GM18867 (cell line): ENCODE measurements at regions not wholly inside any gene's neighbourhood (a gene's known extent, or its start where the extent isn't known, plus 50 kb on each side); places are given as distances from the start of the nearest gene placed in this dataset.
"Not testable (repeated sequence)": the region's sequence is repeated elsewhere in the genome, so short reads cannot be mapped to it uniquely, and the experiment has no call there.

Source experiments
- ATAC-seq: cut with Tn5 transposase; IDR thresholded peaks from one replicate; pipeline ENCODE4 v1.9.1; 2021; ENCODE audit warnings: mild to moderate bottlenecking, moderate library complexity; ENCODE audit not compliant: unreplicated experiment

DNA sequence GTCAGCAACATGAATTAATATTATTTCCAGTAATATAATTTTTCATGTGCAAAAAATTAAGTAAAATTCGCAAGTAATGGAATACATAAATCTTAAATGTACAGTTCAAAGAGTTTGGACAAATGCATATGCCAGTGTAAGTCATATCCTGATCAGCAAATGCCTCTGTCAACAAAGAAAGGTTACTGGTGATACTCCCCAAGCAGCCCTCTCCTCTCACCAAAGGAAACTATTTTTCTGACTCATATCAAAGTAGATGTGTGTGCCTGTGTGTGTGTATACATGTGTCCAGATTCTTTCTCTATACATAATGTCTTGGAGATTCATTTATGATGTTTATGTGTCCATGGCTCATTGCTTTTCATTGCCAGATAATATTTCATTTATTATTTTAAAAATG lies 1035.0 kb downstream of the SLC16A7 start:
- no peak for ATAC-seq

DNA sequence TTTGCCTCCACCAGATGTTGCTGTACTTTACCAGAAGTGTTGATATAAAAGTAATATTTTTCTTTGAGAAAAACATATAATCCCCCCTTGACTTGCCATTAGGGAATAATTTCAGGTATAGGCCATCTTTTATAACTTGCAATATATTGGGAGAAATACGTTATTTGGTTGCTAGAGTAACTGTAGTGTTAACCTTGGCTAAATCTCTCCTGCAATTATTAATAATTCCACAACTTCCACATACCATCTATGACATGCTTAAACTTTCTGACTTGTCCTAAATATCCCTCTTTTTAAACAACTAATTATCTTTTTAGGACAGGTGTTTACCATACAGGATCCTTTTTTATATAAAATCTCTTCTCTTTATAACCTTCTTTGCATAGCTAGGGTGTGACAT lies 1048.2 kb downstream of the SLC16A7 start:
- no peak for ATAC-seq

DNA sequence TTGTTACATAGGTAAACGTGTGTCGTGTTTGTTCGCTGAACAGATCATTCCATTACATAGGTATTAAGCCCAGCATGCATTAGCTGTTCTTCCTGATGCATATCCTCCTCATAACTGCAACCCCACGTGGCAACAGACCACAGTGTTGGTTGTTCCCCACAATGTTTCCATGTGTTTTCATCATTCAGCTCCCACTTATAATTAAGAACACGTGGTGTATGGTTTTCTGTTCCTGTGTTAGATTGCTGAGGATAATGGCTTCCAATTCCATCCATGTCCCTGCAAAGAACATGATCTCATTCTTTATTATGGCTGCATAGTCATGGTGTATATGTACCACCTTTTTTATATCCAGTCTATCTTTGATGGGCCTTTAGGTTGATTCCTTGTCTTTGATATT lies 1071.1 kb downstream of the SLC16A7 start:
- no peak for ATAC-seq

DNA sequence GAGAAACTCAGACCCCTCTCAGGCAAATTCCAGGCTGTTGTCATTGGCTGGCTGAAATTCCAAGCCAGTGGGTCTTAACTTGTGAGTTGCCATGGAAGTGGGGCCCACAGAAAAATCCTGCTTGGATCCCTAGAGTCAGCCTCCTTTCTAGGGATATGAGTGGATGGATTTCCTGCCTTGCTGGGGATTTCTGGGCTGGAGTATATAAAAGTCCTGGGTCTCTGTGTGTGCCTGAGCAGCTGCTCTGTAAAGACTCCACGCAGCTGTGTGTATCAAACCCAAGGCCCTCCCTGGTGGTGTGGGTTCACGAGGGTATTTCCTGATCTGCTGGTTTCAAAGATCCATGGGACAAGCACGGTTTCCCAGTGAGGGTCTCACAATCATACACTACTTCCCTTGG lies 1077.1 kb downstream of the SLC16A7 start:
- no peak for ATAC-seq

DNA sequence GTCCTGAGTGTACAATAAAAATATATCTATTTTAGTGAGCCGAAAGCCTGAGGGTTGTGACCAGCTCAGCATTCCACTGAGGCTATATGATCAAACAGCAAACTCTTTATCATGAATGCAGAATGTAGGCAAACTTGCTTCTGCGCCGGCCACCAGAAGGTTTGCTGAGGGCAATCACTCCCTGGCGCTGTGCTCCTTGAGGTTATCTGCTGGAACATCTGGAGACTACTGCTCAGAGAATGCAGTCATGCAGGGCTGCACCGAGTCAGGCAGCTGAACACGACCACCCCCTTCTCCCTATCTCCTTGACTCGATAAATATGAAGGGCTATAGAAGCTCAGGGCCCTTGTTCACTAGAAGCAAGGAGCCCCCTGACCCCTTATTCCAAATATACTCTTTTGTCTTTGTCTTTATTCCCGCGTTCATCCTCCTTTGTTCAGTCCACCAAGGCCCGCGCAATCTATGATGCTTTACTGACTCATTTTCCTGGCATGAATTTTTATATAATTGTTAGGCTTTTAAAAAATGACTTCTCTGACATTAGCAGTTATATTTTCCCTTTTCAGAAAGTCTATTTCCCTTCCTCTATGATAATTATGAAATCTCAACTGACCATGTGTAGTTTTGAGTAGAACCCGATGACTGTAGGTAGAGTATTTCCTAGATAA lies 1089.3 kb downstream of the SLC16A7 start:
- ATAC-seq: no peak

DNA sequence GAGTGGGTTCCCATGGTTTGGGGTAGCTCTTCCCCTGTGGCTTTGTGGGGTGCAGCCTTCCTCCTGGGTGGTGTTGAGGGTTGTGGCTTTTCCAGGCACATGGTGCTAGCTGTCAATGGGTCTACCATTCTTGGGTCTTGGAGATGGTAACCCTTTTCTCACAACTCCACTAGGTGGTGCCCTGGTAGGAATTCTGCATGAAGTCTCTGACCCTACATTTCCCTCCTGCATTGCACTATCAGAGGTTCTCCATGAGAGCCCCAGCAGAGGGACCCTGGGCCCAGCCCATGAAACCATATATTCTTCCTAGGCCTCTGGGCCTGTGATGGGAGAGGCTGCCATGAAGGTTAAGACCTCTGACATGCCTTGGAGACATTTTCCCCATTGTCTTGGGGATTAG lies 1093.3 kb downstream of the SLC16A7 start:
- ATAC-seq: no peak

DNA sequence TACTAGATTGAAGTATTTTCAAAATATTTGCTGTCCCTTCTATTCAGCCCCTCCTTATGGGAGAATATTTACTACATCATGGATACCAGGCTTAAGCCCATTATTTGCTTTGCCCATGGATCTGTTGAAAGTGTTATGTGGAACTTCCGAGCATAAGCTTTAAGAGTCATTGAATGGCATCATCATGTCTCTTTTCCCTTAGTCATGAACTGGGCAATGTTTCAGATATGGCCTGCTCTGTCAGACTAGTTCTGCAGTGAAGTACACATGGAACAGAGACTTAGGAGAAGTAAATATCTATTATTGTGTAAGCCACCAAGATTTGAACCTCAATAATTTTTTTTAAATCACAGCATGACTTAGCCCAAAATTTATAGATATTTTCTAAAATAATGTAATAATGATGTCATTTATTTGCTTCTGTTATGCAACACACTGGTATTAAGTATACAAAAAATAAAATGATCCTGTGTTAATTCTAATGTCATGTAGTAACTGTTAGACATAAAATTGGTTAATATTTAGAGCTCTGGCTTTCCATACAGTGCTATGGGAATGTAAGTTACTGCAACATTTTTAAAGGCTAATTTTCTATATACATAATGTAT lies 1097.3 kb downstream of the SLC16A7 start:
- no peak for ATAC-seq

DNA sequence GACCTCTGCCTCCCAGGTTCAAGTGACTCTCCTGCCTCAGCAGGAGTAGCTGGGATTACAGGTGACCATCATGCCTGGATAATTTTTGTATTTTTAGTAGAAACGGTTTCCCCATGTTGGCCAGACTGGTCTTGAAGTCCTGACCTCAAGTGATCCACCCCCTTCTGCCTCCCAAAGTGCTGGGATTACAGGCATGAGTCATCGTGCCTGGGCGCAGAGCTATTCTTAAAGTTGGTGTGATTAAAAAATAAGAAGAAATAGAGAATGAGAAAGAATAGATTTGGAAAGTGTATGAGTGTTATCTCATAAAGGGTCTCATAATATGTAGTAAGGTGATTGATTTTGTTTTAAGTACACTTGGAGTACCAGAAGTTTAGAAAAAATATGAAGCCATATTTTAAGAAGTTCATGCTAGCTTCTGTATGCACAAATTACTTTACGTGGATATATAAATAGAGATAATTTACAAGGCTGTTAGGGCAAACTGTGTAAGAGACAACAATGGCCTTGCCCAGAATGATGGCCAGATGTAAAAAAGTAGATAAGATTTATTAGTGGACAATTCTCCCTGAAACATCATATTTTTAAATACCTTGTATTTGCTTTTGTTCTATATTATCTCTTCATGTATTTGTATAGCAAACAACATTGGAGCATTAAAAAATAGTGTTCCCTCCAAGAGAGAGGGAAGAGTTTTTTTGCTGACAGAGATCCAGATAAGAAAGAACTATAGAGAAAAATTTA lies 1108.5 kb downstream of the SLC16A7 start:
- no peak for ATAC-seq

DNA sequence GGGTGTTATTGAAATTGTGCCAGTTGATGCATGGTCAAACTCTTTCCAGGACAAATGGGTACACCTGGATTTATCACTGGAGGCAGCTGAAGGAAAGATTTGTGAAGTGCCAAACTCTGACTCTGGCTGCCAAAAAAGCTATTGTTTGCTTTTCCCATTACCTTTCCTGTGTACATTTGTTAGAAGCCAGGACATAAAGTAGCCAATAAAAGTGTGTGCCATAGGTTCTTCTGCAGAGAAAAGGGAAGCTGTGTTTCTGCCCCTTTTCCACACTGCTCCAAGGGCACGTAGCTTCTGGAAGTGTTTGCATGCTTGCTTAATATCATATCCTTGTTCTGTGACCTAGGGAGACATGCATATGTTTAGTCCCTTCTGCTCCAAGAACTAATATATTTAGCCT lies 1114.4 kb downstream of the SLC16A7 start:
- no peak for ATAC-seq

DNA sequence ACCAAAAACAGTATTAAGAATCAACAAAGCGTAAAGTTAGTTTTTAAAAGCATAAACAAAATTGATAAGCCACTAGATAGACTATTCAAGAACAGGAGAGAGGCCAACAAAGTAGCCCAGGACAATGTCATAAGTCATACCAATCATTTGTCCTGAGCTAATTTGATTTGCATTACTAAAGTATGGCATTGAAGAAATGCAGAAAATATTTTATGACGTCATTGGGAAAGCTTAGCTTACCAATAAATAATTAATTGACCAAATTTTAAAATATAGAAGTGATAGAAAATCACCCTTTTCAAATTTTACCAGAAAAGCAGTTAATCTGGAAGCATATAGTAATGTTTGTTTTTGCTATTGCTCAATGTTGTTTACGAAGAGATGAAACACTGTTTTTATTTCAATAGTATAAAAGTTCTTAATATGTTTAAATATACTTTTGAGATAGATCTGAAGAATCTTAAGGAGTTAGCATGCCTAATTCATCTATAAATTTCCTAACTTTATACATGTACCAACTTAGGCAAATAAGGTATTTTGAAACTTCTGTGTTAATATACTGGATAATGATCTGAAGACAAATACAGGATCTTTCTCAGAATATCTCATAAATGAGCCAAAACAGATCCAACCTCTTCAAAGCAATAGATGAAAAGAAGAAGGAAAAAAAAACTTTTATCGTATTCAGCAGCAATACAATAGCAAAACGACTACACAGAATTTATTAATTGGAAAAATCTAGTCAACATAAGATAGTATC lies 1118.5 kb downstream of the SLC16A7 start:
- ATAC-seq: no peak

DNA sequence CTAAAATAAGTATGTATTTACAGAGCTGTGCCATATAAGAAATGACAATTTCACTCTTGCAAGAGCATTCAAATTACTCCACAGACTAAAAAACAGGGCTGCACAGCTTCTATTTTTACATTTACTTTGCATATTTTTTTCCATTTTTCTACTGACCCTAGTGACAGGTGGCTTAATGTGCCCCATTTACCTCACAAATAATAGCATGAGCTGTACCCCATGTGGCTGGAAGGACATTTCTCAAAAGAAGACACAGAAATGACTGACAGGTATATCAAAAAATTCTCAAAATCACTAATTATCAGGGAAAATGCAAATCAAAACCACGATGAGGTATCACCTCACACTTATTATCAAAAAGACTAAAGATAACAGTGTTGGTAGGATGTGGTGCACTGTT lies 1128.6 kb downstream of the SLC16A7 start:
- ATAC-seq: no peak

DNA sequence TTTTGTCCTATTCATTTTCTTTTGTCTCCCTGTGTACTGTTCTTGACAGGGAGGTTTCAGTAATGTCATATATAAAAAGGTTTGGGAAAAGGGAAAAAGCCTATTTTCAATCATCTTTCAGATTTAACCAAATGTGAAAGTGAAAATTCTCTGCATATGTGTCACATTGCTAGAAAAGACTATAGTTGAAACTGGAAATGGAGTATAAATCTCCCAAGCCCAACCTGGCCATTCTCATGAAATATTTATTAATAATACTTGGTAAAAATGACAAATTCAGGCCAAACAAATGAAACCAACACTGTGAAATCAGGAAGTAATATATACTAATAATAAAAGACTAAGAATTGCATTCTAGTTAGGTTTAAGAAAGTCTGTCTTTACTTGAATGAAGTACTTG lies 1129.2 kb downstream of the SLC16A7 start:
- no peak for ATAC-seq

DNA sequence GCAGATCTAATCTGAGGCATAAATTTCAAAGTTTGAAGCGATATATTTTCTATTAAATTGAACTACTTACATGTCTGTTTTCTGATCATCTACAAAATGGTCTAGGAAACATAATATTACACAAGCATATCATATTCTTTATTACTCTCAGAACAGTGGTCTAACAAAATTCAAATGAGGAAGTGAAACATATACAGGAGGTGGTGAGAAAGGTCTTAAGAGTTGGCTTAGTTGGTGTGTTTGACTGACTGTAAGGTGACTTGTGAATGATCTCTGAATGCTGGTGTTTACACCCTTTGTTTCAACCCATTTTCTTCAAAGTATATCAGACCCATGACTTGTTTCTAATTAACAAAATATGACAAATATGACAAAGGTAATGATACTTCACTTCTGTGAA lies 1156.8 kb downstream of the SLC16A7 start:
- ATAC-seq: peak; percentile 78

DNA sequence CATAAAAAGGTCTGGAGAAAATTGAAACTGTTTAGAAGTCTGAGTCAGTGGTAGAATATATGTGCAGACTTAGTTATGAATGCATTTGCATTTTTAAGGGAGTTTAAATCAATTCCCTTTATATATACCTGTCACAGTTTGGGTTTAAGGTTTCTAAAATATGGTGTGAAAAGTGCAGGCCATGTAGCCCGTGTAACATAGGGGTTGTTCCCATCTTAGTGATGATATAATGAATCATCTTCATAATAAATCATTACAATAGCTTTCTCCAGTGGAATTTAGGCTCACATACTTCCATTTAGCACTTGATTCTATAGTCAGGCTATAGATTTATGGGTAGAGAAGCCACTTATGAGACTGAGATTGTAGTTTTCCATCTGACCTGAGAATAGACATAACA lies 1162.4 kb downstream of the SLC16A7 start:
- no peak for ATAC-seq

DNA sequence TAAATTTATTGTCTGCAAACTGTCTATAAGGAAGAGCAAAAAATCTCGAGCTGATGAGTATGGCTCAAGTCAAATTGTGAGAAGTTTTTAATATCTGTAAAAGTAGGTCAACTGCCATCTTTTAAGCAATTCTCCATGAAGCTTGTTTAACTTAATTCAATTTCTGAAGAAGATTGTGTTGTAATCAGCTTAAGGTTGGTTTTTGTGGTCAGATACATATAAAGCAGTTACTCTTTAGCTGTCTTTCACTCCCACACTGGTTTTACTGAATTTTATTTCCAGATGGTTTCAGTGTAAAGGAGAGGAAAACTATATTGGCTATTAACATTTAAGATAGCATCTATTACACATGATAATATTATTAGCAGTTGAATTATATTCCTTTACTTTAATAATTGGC lies 1165.1 kb downstream of the SLC16A7 start:
- ATAC-seq: no peak

DNA sequence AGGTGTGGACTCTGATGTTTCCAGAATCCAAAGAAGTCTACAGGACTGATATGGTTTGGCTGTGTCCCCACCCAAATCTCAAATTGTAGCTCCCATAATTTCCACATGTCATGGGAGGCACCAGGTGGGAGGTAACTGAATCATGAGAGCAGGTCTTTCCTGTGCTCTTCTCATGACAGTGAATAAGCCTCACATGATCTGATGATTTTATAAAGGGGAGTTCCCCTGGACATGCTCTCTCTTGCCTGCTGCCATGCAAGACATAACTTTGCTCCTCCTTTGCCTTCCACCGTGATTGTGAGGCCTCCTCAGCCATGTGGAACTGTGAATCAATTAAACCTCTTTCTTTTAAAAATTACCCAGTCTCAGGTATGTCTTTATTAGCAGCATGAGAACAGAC lies 1205.3 kb downstream of the SLC16A7 start:
- not testable (repeated sequence) for ATAC-seq

DNA sequence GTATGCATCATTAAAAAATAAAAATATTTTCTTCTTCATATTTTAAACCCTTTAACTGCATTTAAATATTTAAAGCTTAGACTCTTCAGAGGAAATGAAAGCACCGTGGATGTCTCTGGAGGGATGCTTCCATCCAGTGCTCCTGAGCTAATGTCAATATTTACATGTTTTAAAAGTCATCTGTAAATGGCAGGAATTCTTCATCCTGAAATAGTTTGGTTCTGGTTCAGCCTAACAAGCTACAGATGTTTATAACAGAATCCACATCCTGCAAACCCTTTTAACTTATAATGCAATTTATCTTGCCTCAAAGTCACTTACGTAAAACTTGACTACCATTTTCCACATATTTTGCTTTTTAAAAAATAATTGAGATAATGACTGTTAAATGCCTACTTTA lies 1207.3 kb downstream of the SLC16A7 start:
- ATAC-seq: no peak

DNA sequence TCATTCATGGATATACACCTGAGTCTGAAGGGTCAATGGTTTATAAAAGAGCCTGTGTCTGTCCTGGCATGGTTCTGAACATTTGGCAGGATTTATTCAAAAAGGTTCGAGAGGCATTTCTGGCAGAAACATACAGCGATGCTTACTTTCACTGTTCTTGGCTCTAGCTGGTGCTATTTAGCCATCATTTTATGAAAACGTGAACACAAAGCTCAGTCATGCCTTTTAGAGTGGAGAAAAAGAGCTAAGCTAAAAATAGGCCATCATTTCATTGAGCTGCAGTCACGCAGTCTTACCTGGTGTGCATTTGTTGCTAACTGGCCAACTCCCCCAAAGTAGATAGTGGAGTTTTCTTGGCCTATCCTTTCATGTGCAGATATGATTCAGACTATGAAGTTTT lies 1209.5 kb downstream of the SLC16A7 start:
- ATAC-seq: no peak

DNA sequence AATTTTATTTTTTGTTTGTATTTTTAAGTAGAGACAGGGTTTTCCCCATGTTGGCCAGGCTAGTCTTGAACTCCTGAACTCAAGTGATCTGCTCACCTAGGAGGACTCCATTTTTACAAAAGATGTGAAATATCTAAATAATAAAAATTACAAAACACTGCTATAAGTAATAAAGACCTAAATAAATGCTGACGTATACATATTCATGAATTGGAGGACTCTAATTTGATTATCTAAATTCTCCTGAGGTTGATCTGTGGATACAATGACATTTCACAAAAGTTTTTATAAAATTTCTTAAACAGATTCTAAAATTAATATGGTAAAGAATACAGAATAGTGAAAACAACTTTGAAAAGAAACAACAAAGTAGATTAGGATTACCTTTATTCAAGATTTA lies 1224.0 kb downstream of the SLC16A7 start:
- no peak for ATAC-seq

DNA sequence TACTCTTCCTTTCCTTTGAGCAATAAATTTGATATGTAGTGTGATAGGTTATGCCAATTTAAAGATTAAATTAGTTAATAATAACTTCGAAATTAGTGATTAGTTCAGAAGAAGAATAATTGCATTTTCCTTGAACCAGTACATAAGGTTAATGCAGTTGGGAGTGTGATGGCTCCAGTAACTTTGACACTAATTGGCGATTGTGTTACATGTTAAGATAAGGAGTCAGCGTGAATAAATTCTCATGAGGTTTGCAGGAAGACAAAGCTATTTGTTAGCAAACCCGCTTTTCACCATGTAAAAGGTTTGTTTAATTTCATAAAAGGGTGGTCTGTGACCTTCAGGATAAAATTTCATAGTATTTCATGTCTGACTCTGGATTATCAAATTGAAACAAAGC lies 1226.8 kb downstream of the SLC16A7 start:
- ATAC-seq: no peak

DNA sequence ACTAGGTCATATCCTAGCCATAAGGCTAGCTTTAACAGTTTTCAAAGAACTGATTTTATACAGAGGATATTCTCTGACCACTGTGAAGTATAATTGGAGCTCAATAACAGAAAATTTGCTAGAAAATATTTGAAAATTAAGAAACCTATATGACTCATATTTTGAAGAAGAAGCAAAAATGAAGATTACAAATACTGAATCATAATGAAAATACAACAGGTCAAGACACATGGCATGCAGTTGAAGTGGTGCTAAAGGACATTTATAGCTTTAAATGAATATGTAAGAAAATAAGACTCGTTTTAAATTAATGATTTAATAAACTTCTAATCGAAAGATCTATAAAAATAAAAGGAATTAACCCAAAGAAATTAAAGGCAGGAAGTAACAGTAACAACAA lies 1234.6 kb downstream of the SLC16A7 start:
- no peak for ATAC-seq

DNA sequence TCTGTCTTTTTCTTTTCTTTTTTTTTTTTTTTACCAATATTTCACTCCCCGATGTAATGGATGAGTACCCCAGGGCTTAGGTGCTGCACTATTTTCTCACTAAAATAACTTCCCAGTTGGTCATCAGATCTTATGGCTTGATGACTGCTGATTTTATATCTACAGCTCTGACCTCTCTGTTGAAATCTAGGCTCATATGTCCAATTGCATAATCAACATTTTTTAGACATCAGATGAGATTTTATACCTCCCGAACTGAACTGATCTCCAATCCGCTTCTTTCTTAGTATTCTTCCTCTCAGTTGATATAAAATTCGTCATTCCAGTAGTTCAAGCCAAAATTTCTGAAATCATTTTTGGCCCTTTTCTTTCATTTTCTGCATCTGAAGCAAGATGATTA lies 1236.5 kb downstream of the SLC16A7 start:
- no peak for ATAC-seq
